ENCODE measurements at regions not wholly inside any gene's neighbourhood (a gene's known extent, or its start where the extent isn't known, plus 50 kb on each side); places are given as distances from the start of the nearest gene placed in this dataset.

- Mint-ChIP-seq H3K27me3 (ENCODE audit: insufficient read depth) (no peaks in the 10 kb centered on the region), H3K4me3 (no peak overlapping the region), H3K36me3 (ENCODE audit: low read depth) (no peaks in the 10 kb centered on the region), H3K4me1 (ENCODE audit: low read depth) (no peaks in the 10 kb centered on the region), H3K27ac (no peak overlapping the region), H3K9me3 (peaks cover 22% of the 10 kb centered on the region)
- intact Hi-C loops (cut with micrococcal nuclease) = no loop called here
- no peak for DNase-seq (ENCODE audit: low spot score)
Observed at GRCh38 chr5:12848709-12849108, 944.5 kb upstream of the CTNND2 start.

GRCh38 chr5:12845549-12846159, 941.4 kb upstream of the CTNND2 start:
- no peaks in the 10 kb centered on the region for H3K27me3 Mint-ChIP-seq (ENCODE audit: insufficient read depth)
- no peaks in the 10 kb centered on the region for H3K4me1 Mint-ChIP-seq (ENCODE audit: low read depth)
- no peak for DNase-seq (ENCODE audit: low spot score)
- H3K36me3 Mint-ChIP-seq (ENCODE audit: low read depth) = no peaks in the 10 kb centered on the region
- intact Hi-C loops (cut with micrococcal nuclease) = no loop called here
- H3K27ac Mint-ChIP-seq = no peak overlapping the region
- H3K4me3 Mint-ChIP-seq = no peak overlapping the region
- peaks cover 17% of the 10 kb centered on the region for H3K9me3 Mint-ChIP-seq

GRCh38 chr5:12840972-12841371, 936.7 kb upstream of the CTNND2 start:
- DNase-seq (ENCODE audit: low spot score) = no peak

GRCh38 chr5:12837592-12837991, 933.3 kb upstream of the CTNND2 start:
- Mint-ChIP-seq H3K9me3 (peaks cover 16% of the 10 kb centered on the region), H3K27ac (no peak overlapping the region), H3K36me3 (ENCODE audit: low read depth) (no peaks in the 10 kb centered on the region), H3K27me3 (ENCODE audit: insufficient read depth) (no peaks in the 10 kb centered on the region), H3K4me3 (no peak overlapping the region), H3K4me1 (ENCODE audit: low read depth) (no peaks in the 10 kb centered on the region)
- no peak for DNase-seq (ENCODE audit: low spot score)
- intact Hi-C loops (cut with micrococcal nuclease) = no loop called here

More at GRCh38 chr5:12840972-12841371, 936.7 kb upstream of the CTNND2 start:
- Mint-ChIP-seq H3K4me1 (ENCODE audit: low read depth) (no peaks in the 10 kb centered on the region), H3K4me3 (no peak overlapping the region), H3K9me3 (peaks cover 13% of the 10 kb centered on the region), H3K36me3 (ENCODE audit: low read depth) (no peaks in the 10 kb centered on the region), H3K27me3 (ENCODE audit: insufficient read depth) (no peaks in the 10 kb centered on the region), H3K27ac (no peak overlapping the region)
- intact Hi-C loops (cut with micrococcal nuclease) = no loop called here

DNA sequence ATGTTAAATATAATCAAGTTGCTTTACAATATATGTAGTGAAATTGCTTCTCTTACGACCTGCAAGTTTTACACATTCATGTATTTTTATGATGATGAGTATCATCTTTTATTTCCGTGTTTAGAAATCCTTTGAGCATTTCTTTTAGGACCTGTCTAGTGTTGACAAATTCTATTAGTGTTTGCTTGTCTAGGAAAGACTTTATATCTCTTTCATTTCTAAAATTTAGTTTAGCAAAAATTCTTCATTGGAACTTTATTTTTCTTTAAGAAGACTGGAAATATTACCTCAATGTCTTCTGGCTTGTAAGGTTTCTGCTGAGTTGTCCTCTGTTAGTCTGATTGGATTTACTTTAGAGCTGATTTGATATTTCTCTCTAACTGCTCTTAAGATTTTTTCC, 920.9 kb upstream of the CTNND2 start:
- no peaks in the 10 kb centered on the region for H3K4me1 Mint-ChIP-seq (ENCODE audit: low read depth)
- H3K4me3 Mint-ChIP-seq = no peak overlapping the region
- H3K27ac Mint-ChIP-seq = no peak overlapping the region
- intact Hi-C loops (cut with micrococcal nuclease) = no loop called here
- no peaks in the 10 kb centered on the region for H3K36me3 Mint-ChIP-seq (ENCODE audit: low read depth)
- peaks cover 45% of the 10 kb centered on the region for H3K9me3 Mint-ChIP-seq
- no peak for DNase-seq (ENCODE audit: low spot score)
- no peaks in the 10 kb centered on the region for H3K27me3 Mint-ChIP-seq (ENCODE audit: insufficient read depth)

GRCh38 chr5:12805165-12805698, 901.0 kb upstream of the CTNND2 start:
- no peak for DNase-seq (ENCODE audit: low spot score)
- no peaks in the 10 kb centered on the region for H3K4me1 Mint-ChIP-seq (ENCODE audit: low read depth)
- no peaks in the 10 kb centered on the region for H3K27me3 Mint-ChIP-seq (ENCODE audit: insufficient read depth)
- intact Hi-C loops (cut with micrococcal nuclease) = no loop called here
- no peak overlapping the region for H3K27ac Mint-ChIP-seq
- H3K4me3 Mint-ChIP-seq = no peak overlapping the region
- no peaks in the 10 kb centered on the region for H3K36me3 Mint-ChIP-seq (ENCODE audit: low read depth)
- peaks cover 8% of the 10 kb centered on the region for H3K9me3 Mint-ChIP-seq

GRCh38 chr5:12799165-12799564, 894.9 kb upstream of the CTNND2 start:
- H3K36me3 Mint-ChIP-seq (ENCODE audit: low read depth) = no peaks in the 10 kb centered on the region
- H3K9me3 Mint-ChIP-seq = peaks cover 34% of the 10 kb centered on the region
- H3K4me1 Mint-ChIP-seq (ENCODE audit: low read depth) = no peaks in the 10 kb centered on the region
- H3K4me3 Mint-ChIP-seq = no peak overlapping the region
- H3K27ac Mint-ChIP-seq = no peak overlapping the region
- no peaks in the 10 kb centered on the region for H3K27me3 Mint-ChIP-seq (ENCODE audit: insufficient read depth)
- intact Hi-C loops (cut with micrococcal nuclease) = no loop called here
- no peak for DNase-seq (ENCODE audit: low spot score)

GRCh38 chr5:12795333-12795663, 891.1 kb upstream of the CTNND2 start:
- H3K36me3 Mint-ChIP-seq (ENCODE audit: low read depth) = no peaks in the 10 kb centered on the region

GRCh38 chr5:12794476-12795332, 890.5 kb upstream of the CTNND2 start:
- peaks cover 50% of the 10 kb centered on the region for H3K9me3 Mint-ChIP-seq

More at GRCh38 chr5:12795333-12795663, 891.1 kb upstream of the CTNND2 start:
- peaks cover 44% of the 10 kb centered on the region for H3K9me3 Mint-ChIP-seq
- no peaks in the 10 kb centered on the region for H3K27me3 Mint-ChIP-seq (ENCODE audit: insufficient read depth)
- intact Hi-C loops (cut with micrococcal nuclease) = no loop called here
- H3K4me3 Mint-ChIP-seq = no peak overlapping the region
- DNase-seq (ENCODE audit: low spot score) = no peak
- H3K27ac Mint-ChIP-seq = no peak overlapping the region
- H3K4me1 Mint-ChIP-seq (ENCODE audit: low read depth) = no peaks in the 10 kb centered on the region

DNA sequence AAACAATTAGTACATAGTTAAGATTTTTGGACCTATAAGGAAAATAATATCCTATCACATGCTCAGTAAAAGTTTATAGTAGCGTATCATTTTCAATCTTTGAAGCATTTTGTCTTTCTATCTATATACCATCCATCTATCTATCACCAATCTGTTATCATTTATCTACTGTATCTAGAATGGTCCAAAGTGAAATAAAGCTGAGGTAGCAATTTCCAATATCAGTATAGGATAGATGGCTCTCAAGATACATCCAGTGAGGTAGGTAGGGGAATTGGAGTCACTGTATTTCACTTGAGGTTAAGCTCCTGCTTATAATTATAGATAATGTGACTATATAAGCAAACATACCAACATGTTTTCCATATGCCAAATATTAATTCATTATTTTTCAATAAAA, 889.1 kb upstream of the CTNND2 start:
- DNase-seq (ENCODE audit: low spot score) = no peak
- no peaks in the 10 kb centered on the region for H3K36me3 Mint-ChIP-seq (ENCODE audit: low read depth)
- H3K27ac Mint-ChIP-seq = no peak overlapping the region
- H3K27me3 Mint-ChIP-seq (ENCODE audit: insufficient read depth) = no peaks in the 10 kb centered on the region
- H3K4me1 Mint-ChIP-seq (ENCODE audit: low read depth) = no peaks in the 10 kb centered on the region
- peaks cover 51% of the 10 kb centered on the region for H3K9me3 Mint-ChIP-seq
- H3K4me3 Mint-ChIP-seq = no peak overlapping the region
- intact Hi-C loops (cut with micrococcal nuclease) = no loop called here

More at GRCh38 chr5:12794476-12795332, 890.5 kb upstream of the CTNND2 start:
- Mint-ChIP-seq H3K27ac (no peak overlapping the region), H3K36me3 (ENCODE audit: low read depth) (no peaks in the 10 kb centered on the region), H3K27me3 (ENCODE audit: insufficient read depth) (no peaks in the 10 kb centered on the region), H3K4me3 (no peak overlapping the region), H3K4me1 (ENCODE audit: low read depth) (no peaks in the 10 kb centered on the region)
- DNase-seq (ENCODE audit: low spot score) = no peak
- intact Hi-C loops (cut with micrococcal nuclease) = no loop called here

- intact Hi-C loops (cut with micrococcal nuclease) = no loop called here
- no peaks in the 10 kb centered on the region for H3K27me3 Mint-ChIP-seq (ENCODE audit: insufficient read depth)
- no peak overlapping the region for H3K27ac Mint-ChIP-seq
- H3K4me1 Mint-ChIP-seq (ENCODE audit: low read depth) = no peaks in the 10 kb centered on the region
- DNase-seq (ENCODE audit: low spot score) = no peak
- H3K36me3 Mint-ChIP-seq (ENCODE audit: low read depth) = no peaks in the 10 kb centered on the region
- no peaks in the 10 kb centered on the region for H3K9me3 Mint-ChIP-seq
- no peak overlapping the region for H3K4me3 Mint-ChIP-seq
Observed at GRCh38 chr5:12780536-12780935, 876.3 kb upstream of the CTNND2 start.

DNA sequence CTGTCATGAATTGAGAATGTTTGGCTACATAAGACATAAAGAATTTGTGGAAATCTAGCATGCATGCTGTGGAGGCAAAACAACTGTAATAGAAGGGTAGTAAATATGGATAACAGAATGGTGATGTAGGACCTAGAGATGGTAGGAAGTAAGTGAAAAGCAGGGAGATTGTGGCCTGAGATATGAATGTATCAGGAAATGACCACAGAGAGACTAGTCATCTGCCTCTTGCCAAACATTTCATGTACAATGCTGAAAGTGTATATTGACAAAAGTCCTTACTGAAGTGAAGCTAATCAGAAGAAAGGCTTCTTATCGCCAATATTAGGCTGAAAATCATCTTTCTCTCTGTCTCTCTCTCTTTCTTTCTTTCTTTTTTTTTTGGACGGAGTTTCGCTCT, 873.1 kb upstream of the CTNND2 start:
- Mint-ChIP-seq H3K36me3 (ENCODE audit: low read depth) (no peaks in the 10 kb centered on the region), H3K27me3 (ENCODE audit: insufficient read depth) (no peaks in the 10 kb centered on the region), H3K4me1 (ENCODE audit: low read depth) (no peaks in the 10 kb centered on the region), H3K4me3 (no peak overlapping the region), H3K9me3 (peaks cover 7% of the 10 kb centered on the region), H3K27ac (no peak overlapping the region)
- intact Hi-C loops (cut with micrococcal nuclease) = no loop called here
- no peak for DNase-seq (ENCODE audit: low spot score)

DNA sequence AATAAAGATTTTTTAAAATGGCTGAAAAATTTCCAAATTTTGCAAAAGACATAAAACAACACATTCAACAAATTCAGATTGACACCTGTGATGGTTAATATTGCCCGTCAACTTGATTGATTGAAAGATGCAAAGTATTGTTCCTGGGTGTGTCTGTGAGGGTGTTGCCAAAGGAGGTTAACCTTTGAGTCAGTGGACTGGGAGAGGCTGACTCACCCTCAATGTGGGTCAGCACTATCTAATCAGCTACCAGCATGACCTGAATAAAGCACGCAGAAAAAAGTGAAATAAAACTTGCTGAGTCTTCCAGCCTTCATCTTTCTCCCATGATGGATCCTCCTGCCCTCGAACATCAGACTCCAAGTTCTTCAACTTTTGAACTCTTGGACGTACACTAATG, 868.0 kb upstream of the CTNND2 start:
- no peaks in the 10 kb centered on the region for H3K4me1 Mint-ChIP-seq (ENCODE audit: low read depth)
- peaks cover 11% of the 10 kb centered on the region for H3K9me3 Mint-ChIP-seq
- H3K36me3 Mint-ChIP-seq (ENCODE audit: low read depth) = no peaks in the 10 kb centered on the region
- H3K27ac Mint-ChIP-seq = no peak overlapping the region
- intact Hi-C loops (cut with micrococcal nuclease) = no loop called here
- no peak for DNase-seq (ENCODE audit: low spot score)
- no peak overlapping the region for H3K4me3 Mint-ChIP-seq
- H3K27me3 Mint-ChIP-seq (ENCODE audit: insufficient read depth) = no peaks in the 10 kb centered on the region

Measured in activated T-helper 1 cell treated with anti-CD3 and anti-CD28 coated beads, Interleukin-12 subunit alpha, Interleukin-12 subunit beta, Interleukin-2, Interleukin-4 antibody, amounts not matched to agents 30 ng/mL and 10 ng/mL and 1 ng/mL, durations not matched to agents 14 hours and 24 hours and 36 hours (primary cell).